ENCODE measurements at regions not wholly inside any gene's neighbourhood (a gene's known extent, or its start where the extent isn't known, plus 50 kb on each side); places are given as distances from the start of the nearest gene placed in this dataset.
"Not testable (repeated sequence)": the region's sequence is repeated elsewhere in the genome, so short reads cannot be mapped to it uniquely, and the experiment has no call there.

GRCh38 chr6:3921663-3922062 lies 72.5 kb downstream of the FAM50B start:
- DNase-seq: no peak

- DNase-seq: not testable (repeated sequence)
Measured at GRCh38 chr6:3922619-3923018, 73.4 kb downstream of the FAM50B start.

GRCh38 chr6:3925223-3926149 lies 76.3 kb downstream of the FAM50B start:
- DNase-seq: not testable (repeated sequence)

DNA sequence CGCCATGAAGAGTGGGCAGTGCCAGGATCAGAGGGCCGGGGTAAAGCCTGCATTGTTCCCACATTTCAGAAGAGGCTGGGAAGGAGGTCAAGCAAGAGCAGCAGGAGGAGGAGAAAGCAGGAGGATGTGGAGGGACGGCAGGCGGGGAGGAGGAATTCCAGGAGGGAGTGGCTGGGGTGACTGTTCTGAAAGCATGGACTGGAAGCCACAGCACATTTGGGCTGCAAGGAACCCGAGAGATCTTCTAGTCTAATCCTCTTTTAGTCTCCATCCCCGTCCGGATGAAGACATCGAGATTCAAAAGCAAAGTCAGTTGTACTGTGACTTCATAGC lies 76.9 kb downstream of the FAM50B start:
- DNase-seq: no peak

GRCh38 chr6:3928111-3928510 lies 78.9 kb downstream of the FAM50B start:
- DNase-seq: no peak

GRCh38 chr6:3929281-3929798 lies 80.2 kb downstream of the FAM50B start:
- DNase-seq: no peak

- no peak for DNase-seq
Measured at GRCh38 chr6:3937438-3937837, 88.3 kb downstream of the FAM50B start.

- no peak for DNase-seq
Measured at GRCh38 chr6:3938715-3939367, 89.7 kb downstream of the FAM50B start.

DNA sequence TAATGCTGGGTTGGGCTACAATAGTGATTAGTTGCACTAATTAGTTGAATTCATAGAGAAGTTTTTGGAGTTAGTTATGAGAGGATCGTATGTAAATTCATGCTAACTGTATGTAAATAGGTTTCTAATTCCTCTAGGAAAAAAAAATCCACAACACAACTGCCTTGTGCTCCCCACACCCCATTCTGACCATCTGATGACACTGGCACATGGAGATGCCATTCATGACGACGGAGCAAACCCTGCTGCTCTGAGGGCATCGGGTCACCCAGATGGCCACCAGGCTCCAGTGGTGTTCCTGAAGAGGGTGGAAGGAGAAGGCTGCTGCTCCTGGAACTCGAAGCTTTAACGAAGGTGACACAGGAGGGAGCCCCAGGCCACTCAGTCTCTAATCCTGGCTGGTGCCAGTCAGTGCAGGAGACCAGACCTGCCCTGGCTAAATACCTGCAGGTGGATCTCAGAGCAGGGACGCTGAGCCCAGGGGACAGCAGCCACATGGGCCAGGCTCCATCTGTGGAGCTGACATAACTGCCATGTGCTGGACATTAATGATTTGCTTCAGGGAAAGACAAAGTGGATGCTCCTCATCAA lies 90.3 kb downstream of the FAM50B start:
- no peak for DNase-seq

DNA sequence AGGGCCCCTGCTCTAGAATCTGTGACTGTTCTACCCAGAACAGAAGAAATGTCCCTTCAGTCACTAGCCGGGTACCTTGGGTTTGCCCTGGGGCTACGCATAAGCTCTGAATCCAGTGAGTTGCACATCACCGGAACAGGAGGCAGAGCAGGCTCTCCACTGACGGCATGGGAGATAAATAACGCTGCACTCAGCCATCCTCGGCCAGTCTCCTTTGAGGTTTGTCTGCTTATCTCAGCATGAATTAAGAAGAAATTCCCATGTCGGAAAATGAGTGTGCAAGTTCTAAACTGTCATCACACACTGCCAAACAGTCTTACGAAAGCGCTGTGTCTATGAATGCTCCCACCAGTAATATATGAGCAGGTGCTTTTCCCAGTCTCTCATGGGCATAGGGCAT lies 90.8 kb downstream of the FAM50B start:
- DNase-seq: peak; percentile 8

DNA sequence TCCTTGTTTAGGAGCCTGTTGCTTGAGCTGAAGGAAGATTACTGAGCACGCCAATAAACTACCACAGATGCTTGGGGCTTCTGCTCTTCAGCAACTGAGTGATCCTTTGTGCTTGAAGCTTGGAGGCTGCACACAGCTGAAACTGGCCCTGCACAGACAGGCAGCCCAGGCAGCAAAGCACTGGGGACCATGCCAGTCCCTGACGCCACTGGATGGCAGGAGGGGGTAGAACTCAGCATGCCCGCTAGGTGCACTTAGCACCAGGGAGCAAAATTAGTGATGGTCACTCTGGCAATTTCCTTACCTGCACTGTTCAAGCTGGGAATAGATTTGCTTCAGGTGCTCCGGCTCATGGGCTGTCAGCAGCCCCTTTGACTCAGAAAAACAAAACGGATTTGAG lies 91.5 kb downstream of the FAM50B start:
- DNase-seq: no peak

DNA sequence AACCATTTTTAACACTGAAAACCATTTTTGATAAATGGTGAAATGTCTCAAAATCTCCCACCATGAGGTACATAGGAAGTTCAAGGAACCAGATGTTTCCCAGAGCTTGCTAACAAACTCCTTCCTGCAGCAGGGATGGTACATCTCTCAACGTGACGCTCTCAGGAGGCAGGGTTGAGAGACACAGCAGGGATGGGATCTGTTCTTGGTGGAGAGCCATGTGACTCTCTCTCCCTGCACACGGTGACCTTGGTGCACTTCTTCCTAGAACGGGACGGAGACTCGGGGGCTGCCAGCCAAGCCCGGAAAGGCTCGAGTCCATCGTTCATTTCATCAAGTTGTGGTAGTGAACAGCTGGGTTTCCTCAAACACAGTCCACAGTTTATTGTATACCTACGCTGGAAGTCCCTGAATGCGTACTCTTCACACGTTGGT lies 94.2 kb downstream of the FAM50B start:
- DNase-seq: peak; percentile 67

GRCh38 chr6:3944246-3944645 lies 95.1 kb downstream of the FAM50B start:
- DNase-seq: peak; percentile 54

DNA sequence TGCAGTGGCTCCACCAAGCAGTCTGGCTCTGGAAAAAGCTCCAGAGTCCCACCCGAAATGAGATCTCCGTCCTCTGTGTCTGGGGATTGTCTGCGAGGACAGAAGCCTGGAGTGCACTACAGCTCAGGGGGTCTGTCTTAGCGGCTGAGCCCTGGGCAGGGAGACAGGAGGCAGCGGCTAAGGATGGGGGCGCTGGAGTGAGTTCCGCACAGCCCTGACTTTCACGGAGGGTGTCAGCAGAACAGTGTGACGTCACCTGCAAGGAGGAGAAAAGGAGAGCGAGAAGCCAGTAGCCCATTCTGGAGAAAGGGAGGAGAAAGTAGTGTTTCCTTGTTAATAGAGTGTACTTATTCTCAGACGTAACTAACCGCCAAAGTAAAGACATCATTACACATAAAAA lies 97.6 kb downstream of the FAM50B start:
- DNase-seq: no peak

DNA sequence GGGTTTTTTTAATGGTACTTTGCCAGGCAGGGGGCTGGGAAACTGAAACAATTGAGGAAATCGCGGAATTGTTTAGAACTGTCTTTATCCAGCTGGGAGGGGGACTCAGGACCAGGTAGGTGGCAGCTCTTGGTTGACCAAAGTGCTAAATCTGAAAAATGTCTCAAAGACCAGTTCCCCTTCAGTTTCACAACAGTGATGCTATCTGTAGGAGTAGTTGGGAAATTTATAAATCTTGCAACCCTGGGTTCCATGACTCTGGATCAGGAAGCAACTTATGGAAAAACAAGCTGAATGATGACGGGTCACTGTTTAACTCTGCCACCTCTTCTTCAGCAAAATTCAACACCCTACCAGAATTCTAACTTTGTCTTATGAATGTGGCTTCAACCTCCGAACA lies 99.7 kb downstream of the FAM50B start:
- DNase-seq: peak; percentile 47

DNA sequence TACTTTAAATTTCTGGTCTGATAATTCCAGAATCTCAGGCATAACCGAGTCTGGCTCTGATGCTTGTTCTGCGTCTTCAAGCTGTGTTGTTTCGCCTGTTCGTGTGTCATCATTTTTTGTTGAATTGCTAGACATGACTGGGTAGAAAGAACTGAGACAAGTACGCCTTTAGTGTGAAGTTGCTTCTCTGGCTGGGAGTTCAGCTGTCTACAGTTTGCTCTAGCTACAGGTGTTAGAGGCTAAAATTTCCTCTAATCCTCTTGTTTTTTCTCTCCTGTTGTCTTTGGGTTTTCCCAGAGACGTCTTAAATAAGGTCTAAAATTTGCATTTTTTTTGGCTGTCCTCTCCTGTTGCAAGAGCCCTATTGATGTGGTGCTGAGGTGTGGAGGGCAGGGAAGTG lies 100.3 kb downstream of the FAM50B start:
- DNase-seq: no peak

- no peak for DNase-seq
Measured at GRCh38 chr6:3956054-3956453, 106.9 kb downstream of the FAM50B start.

DNA sequence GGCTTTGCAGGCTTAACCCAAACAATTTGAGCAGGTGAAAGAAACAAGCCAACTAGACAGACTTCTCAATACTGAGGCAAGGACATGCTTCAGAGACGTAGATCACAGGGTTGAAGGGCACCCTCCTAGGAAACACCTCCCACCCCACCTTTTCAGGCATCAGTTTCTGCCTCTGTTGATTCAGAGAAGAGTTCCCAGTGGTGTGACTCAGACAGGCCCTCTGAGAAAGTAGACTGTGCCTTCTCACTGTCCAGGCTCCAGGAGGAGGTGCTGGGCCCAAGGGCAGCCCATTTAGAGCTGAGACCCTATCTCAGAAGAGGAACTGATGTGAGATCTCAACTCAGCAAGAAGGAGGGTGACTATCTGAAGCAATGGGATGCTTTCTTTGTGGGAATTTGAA lies 108.1 kb downstream of the FAM50B start:
- DNase-seq: no peak

DNA sequence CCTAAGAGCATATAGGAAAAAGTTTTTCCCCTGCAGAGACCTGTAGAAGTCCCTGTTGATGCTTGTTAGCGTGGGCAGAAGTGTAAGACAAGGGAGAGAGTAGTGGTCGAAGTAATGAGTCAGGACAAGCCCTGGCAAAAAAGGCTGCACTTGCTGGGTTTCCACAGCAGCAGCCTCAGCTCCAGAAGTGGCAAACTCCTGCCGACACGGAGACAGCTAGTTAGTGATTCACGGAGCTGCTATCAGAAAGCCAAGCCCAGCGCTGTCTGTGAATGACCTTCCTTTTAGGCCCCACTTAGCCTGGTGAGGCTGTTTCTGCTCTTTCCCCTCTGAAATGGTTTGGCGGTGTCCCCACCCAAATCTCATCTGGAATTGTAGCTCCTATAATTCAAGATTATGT lies 109.1 kb downstream of the FAM50B start:
- no peak for DNase-seq

DNA sequence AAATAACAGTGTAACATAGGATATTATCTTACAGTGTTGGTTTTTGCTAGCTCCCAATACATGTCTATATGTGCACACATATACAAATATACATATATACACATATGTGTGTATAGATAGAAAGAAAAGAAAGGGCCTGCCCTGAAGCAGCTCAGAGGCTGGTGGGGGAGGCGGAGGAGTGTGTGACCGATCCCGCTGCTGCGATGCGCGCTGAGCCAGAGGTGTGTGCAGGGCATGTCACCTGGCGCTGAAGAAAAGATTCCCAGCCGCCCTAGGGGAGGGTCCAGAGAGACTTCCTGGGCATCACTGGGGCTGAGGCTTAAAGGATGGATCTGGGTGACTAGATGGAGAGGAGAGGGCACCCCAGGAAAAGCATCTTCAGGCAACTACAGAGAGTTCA lies 110.2 kb downstream of the FAM50B start:
- DNase-seq: no peak

DNA sequence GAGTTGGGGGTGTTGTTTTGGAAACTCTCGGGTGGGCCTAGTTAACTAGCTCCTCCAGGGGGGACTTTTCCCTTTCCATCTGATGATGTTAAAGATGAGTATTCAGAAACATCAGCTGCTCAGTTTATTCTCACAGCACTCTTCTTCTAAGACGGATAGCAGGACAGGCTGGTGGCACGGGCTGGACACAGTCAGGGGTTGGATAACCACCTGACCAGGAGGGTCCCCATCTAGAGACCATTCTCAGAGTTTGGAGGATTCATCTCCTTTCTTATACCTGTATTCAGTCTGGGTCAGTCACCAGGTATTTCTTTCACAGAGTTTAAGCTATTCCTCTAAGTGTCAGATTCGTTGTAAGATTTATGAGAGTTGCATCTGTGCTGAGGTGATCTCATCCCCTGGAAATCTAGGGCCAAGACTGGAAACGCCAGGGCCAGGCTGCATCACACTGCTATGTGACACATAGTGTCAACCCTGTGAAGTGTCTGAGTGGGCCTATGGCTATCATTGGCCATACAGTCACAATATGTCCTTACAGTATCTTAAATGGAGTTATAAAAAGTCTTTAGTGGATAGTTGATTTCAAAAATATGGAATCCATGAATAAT lies 111.7 kb downstream of the FAM50B start:
- DNase-seq: no peak

GRCh38 chr6:3961581-3962215 lies 112.5 kb downstream of the FAM50B start:
- DNase-seq: no peak
